HG03095 (cell line): ENCODE measurements at regions not wholly inside any gene's neighbourhood (a gene's known extent, or its start where the extent isn't known, plus 50 kb on each side); places are given as distances from the start of the nearest gene placed in this dataset.
"Not testable (repeated sequence)": the region's sequence is repeated elsewhere in the genome, so short reads cannot be mapped to it uniquely, and the experiment has no call there.

ENCODE experiments used
- ATAC-seq: cut with Tn5 transposase; IDR thresholded peaks from one replicate; pipeline ENCODE4 v1.9.1; 2021; ENCODE audit warnings: moderate library complexity; ENCODE audit not compliant: unreplicated experiment

- no peak for ATAC-seq
These were observed 147.1 kb downstream of the NAA11 start for GRCh38 chr4:79178760-79179159.

DNA sequence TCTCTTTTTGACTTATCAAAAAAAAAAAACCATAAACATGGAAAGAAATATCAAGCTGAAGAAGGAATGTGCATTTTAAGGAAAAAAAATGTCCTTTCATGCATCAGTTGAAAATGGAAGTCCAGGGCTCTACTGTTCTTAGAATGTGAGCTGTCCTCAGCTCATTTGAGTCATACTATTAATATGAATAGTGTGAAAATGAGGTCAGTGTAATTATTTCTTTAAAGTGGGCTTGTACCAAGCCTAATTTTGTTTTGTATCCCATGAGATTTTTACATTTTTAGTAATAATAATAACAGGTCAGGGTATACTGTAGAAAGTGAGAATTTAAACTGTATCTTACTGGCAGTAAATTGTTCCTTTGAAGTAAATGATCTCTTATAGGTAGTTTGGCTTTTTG, 148.5 kb downstream of the NAA11 start:
- ATAC-seq, result no peak

GRCh38 chr4:79176351-79176750, 149.5 kb downstream of the NAA11 start:
- ATAC-seq, result no peak

DNA sequence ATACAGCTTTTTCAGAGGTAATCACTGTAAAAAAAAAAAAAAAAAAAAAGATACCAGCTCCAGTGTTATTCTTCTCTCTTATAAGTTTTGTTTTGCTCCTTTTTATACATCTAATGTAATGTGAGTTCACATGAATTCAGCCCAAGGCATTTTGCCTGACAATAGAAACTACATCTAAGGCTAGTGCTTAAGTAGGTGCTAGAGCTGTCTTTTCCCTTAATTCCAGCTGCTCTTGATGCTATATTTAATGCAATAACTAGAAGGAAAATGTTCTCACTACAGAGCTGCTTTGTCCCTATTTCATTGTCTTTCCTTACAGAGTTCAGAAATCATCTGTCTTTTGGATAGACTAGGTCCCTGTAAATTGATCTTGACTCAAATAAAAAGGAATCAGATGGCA, 150.1 kb downstream of the NAA11 start:
- no peak for ATAC-seq

GRCh38 chr4:79174490-79175252, 151.2 kb downstream of the NAA11 start:
- no peak for ATAC-seq

DNA sequence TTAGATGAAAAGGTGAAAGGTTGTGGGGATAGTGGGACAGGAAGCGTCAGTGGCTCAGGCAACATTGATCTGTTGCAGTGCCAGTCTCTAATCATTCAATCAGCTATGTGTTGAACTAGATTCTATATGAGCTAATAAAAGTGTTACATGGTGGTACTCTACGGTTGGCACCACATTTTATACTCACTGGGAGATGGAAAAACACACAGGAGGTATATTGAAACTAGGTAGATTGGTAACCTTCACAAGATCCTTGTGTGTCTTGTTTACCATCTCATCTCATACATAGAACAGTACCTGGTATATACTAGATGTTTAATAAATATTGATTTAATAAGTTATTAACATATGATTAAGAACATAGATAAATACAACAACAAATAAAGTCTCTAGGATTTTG, 152.7 kb downstream of the NAA11 start:
- ATAC-seq, result no peak

GRCh38 chr4:79170077-79170476, 155.8 kb downstream of the NAA11 start:
- no peak for ATAC-seq

GRCh38 chr4:79164907-79165610, 160.8 kb downstream of the NAA11 start:
- ATAC-seq, result no peak

- ATAC-seq, result peak; percentile 66
These were observed 161.8 kb downstream of the NAA11 start for GRCh38 chr4:79163981-79164490.

- ATAC-seq, result no peak
These were observed 164.9 kb downstream of the NAA11 start for GRCh38 chr4:79160962-79161361.

- ATAC-seq, result not testable (repeated sequence)
These were observed 167.2 kb downstream of the NAA11 start for GRCh38 chr4:79158705-79159104.

GRCh38 chr4:79155336-79155735, 170.5 kb downstream of the NAA11 start:
- no peak for ATAC-seq

GRCh38 chr4:79150820-79151416, 174.9 kb downstream of the NAA11 start:
- no peak for ATAC-seq

GRCh38 chr4:79148369-79148768, 177.5 kb downstream of the NAA11 start:
- no peak for ATAC-seq

DNA sequence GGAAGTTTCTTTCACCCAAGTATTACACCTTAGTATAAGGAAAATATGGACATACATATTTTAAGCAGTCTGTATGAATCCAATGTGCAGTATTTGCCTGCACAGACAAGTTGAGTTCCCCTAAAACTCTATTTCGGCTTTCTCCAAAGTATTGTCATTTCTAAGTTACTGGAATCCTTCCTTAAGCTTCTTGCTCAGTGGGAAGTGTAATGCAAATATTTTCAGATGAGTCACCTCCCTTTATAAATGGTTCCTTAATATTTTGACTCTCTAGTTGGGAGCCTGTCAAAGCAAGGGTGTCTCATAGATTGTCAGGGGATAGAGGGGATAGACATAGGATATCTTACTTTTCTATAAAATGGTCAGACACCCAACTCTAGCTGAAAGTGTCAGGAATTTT, 178.6 kb downstream of the NAA11 start:
- no peak for ATAC-seq

DNA sequence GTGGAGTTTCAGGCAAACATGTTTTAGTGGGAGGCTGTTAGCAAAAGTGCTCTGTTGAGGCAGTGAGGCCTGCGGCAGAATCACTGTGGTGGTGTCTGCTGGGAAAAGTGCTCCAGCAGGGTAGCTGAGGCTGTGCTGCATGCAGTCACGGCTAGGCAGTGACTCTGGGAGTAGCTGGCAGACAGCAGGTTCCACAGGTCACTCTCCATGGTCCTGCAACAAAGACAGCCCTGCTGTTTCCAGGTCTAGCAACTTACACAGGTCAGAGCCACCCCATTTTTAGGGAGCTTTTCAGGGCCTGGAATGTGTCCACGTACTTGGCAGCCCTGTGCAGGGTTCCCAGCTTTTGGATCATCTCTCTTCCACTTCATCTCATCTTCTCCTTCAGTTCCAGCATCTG, 184.3 kb downstream of the NAA11 start:
- ATAC-seq, result no peak

DNA sequence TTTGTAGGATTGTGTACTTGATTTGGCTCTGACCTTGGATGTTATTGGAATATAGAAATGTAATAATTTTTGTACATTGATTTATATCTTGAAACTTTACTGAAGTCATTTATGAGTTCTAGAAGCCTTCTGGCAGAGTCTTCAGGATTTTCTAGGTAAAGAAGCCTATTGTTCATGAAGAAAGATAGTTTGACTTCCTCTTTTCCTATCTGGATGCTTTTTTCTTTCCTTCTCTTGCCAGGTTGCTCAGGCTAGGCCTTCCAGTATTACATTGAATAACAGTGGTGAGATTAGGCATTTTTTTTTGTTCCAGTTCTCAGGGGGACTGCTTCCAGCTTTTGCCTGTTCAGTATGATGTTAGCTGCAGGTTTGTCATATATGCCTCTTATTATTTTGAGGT, 191.1 kb downstream of the NAA11 start:
- no peak for ATAC-seq

GRCh38 chr4:79132826-79133225, 193.0 kb downstream of the NAA11 start:
- ATAC-seq, result no peak

DNA sequence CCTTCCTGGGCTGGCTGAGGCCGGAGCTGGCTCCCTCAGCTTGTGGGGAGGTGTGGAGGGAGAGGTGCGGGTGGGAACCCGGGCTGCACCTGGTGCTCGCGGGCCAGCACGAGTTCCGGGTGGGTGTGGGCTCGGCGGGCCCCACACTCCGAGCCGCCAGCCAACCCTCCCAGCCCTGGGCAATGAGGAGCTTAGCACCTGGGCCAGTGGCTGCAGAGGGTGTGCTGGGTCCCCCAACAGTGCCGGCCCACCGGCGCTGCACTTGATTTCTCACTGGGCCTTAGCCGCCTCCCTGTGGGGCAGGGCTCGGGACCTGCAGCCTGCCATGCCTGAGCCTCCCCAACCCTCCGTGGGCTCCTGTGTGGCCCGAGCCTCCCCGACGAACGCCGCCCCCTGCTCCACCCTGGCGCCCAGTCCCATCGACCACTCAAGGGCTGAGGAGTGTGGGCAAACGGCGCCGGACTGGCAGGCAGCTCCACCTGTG, 182.7 kb upstream of the PAQR3 start:
- no peak for ATAC-seq

GRCh38 chr4:79121223-79121622, 182.0 kb upstream of the PAQR3 start:
- ATAC-seq, result no peak

- ATAC-seq, result not testable (repeated sequence)
These were observed 177.8 kb upstream of the PAQR3 start for GRCh38 chr4:79117051-79117450.

- no peak for ATAC-seq
These were observed 167.8 kb upstream of the PAQR3 start for GRCh38 chr4:79107014-79107413.
